ENCODE measurements at regions not wholly inside any gene's neighbourhood (a gene's known extent, or its start where the extent isn't known, plus 50 kb on each side); places are given as distances from the start of the nearest gene placed in this dataset.

- Histone ChIP-seq H3K4me1 (ENCODE audit: control insufficient read depth in 4 of 4, insufficient read depth in 4 of 4, low read length in 3 of 4) (peaks cover 0 to 4% (median under 1%) of the 10 kb centered on the region in 4 donors), H3K4me3 (ENCODE audit: low read depth in 1 of 3, low read length in 3 of 3) (no peak overlapping the region), H3K9me3 (ENCODE audit: control insufficient read depth in 4 of 4, low read length in 3 of 4) (no peaks in the 10 kb centered on the region), H3K36me3 (ENCODE audit: control insufficient read depth in 4 of 4, insufficient read depth in 3 of 4, low read depth in 1 of 4, low read length in 3 of 4) (no peaks in the 10 kb centered on the region), H3K27me3 (ENCODE audit: control insufficient read depth in 4 of 4, insufficient read depth in 4 of 4, low read length in 3 of 4) (no peaks in the 10 kb centered on the region), H3K27ac (ENCODE audit: low read depth in 1 of 2, low read length in 2 of 2) (no peak overlapping the region), H3K9ac (ENCODE audit: low read depth in 1 of 2, low read length in 2 of 2) (no peak overlapping the region)
- peak; percentile 77 to 82 for TF ChIP-seq HNF4A (conservative IDR thresholded peaks at IDR 0.05)
- peak; percentile 18 for TF ChIP-seq FOXA1 (IDR thresholded peaks at IDR 0.05)
- TF ChIP-seq RXRA (IDR thresholded peaks at IDR 0.05), result peak in 1 of 2 donors; percentile 26
- no peak for TF ChIP-seq YY1 (IDR thresholded peaks at IDR 0.05)
- TF ChIP-seq FOXA2 (IDR thresholded peaks at IDR 0.05), result peak; percentile 26
- WGBS, result 65% methylated on average over 2 of the region's 2 CpGs
- no peak for DNase-seq (ENCODE audit: low spot score)
These were observed 58.1 kb upstream of the ZC3H15 start for GRCh38 chr2:186427970-186428369.

GRCh38 chr2:186429104-186429503 lies 57.0 kb upstream of the ZC3H15 start:
- Histone ChIP-seq H3K27ac (ENCODE audit: low read depth in 1 of 2, low read length in 2 of 2) (no peak overlapping the region), H3K9me3 (ENCODE audit: control insufficient read depth in 4 of 4, low read length in 3 of 4) (no peaks in the 10 kb centered on the region), H3K4me1 (ENCODE audit: control insufficient read depth in 4 of 4, insufficient read depth in 4 of 4, low read length in 3 of 4) (peaks cover 0 to 12% (median 10%) of the 10 kb centered on the region in 4 donors), H3K9ac (ENCODE audit: low read depth in 1 of 2, low read length in 2 of 2) (no peak overlapping the region), H3K27me3 (ENCODE audit: control insufficient read depth in 4 of 4, insufficient read depth in 4 of 4, low read length in 3 of 4) (no peaks in the 10 kb centered on the region), H3K36me3 (ENCODE audit: control insufficient read depth in 4 of 4, insufficient read depth in 3 of 4, low read depth in 1 of 4, low read length in 3 of 4) (no peaks in the 10 kb centered on the region), H3K4me3 (ENCODE audit: low read depth in 1 of 3, low read length in 3 of 3) (no peak overlapping the region)
- no peak for DNase-seq (ENCODE audit: low spot score)
- TF ChIP-seq CTCF (IDR thresholded peaks at IDR 0.05; ENCODE audit: low read depth, low read length, missing input control), result no peak
- TF ChIP-seq ZBTB33 (IDR thresholded peaks at IDR 0.05), result no peak
- no peak for TF ChIP-seq NR2F2 (IDR thresholded peaks at IDR 0.05)
- TF ChIP-seq MAX (IDR thresholded peaks at IDR 0.05), result no peak
- no peak for TF ChIP-seq FOXA1 (IDR thresholded peaks at IDR 0.05)
- no peak for TF ChIP-seq JUND (IDR thresholded peaks at IDR 0.05)
- no peak for TF ChIP-seq ATF3 (IDR thresholded peaks at IDR 0.05)
- TF ChIP-seq HNF4A (conservative IDR thresholded peaks at IDR 0.05), result no peak
- no peak for TF ChIP-seq REST (IDR thresholded peaks at IDR 0.05)
- no peak for TF ChIP-seq RAD21 (IDR thresholded peaks at IDR 0.05)
- no peak for TF ChIP-seq FOXA2 (IDR thresholded peaks at IDR 0.05)
- TF ChIP-seq SP1 (IDR thresholded peaks at IDR 0.05), result no peak
- no peak for TF ChIP-seq EGR1 (IDR thresholded peaks at IDR 0.05; ENCODE audit: low read depth in 2 of 2)
- no peak for TF ChIP-seq HNF4G (IDR thresholded peaks at IDR 0.05)
- no peak for TF ChIP-seq GABPA (IDR thresholded peaks at IDR 0.05 in 1 of 2, conservative IDR thresholded peaks at IDR 0.05 in 1 of 2)
- TF ChIP-seq YY1 (IDR thresholded peaks at IDR 0.05), result no peak
- no peak for TF ChIP-seq RXRA (IDR thresholded peaks at IDR 0.05)

Data from liver (tissue), 8 donors.